ENCODE measurements at regions not wholly inside any gene's neighbourhood (a gene's known extent, or its start where the extent isn't known, plus 50 kb on each side); places are given as distances from the start of the nearest gene placed in this dataset.

DNA sequence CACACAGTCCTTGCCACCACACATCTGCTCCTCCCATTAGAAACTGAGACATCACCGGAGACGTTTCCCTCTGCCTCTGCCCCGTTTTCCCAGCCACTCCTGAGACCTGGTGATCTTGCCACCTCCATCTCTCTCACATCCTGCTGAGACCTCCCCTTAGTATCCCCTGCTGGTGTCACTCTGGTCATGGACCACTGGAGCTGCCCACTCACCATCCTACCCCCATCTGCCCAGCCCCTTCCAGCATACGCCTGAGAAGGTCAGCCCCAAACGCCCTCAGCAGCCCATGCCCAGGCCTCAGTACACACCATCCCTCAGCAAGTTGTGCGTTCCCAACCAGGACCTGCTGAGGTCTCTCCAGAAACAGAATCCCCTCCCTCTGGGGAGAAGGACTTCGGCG is 64.3 kb downstream of the SHANK2 start:
- Histone ChIP-seq H3K9me3 (no peaks in the 10 kb centered on the region), H3K4me1 (ENCODE audit: control insufficient read depth in 1 of 2, low read depth in 2 of 2) (no peaks in the 10 kb centered on the region), H3K4me3 (no peak overlapping the region), H3K27me3 (replicated peaks; ENCODE audit: insufficient read depth) (no peaks in the 10 kb centered on the region), H3K36me3 (no peaks in the 10 kb centered on the region), H3K27ac (no peak overlapping the region)
- no peak for DNase-seq (ENCODE audit: low spot score)
- no peak for ATAC-seq (ENCODE audit: insufficient number of reproducible peaks, low FRiP score, low read depth)
- TF ChIP-seq, protein P1, sequence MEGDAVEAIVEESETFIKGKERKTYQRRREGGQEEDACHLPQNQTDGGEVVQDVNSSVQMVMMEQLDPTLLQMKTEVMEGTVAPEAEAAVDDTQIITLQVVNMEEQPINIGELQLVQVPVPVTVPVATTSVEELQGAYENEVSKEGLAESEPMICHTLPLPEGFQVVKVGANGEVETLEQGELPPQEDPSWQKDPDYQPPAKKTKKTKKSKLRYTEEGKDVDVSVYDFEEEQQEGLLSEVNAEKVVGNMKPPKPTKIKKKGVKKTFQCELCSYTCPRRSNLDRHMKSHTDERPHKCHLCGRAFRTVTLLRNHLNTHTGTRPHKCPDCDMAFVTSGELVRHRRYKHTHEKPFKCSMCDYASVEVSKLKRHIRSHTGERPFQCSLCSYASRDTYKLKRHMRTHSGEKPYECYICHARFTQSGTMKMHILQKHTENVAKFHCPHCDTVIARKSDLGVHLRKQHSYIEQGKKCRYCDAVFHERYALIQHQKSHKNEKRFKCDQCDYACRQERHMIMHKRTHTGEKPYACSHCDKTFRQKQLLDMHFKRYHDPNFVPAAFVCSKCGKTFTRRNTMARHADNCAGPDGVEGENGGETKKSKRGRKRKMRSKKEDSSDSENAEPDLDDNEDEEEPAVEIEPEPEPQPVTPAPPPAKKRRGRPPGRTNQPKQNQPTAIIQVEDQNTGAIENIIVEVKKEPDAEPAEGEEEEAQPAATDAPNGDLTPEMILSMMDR (IDR thresholded peaks at IDR 0.05) = no peak

DNA sequence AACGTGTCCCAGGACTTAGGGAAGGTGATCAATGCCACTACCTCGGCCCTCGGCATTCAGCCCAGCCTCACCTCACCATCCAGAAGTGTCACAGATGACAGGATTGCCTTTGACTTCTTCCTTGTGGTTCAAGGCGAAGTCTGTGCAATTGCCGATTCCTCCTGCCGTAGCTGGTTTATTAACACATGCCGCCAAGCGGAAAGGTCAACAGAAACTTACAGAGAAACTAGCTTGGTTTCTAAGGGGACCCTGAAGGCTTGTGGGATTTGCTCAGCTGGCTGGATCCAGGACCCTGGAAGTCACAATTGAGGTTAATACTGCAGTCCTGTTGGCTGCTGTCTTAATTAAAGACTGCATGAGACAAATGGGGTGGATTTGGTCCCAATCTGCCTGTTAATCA is 65.6 kb downstream of the SHANK2 start:
- no peaks in the 10 kb centered on the region for H3K9me3 ChIP-seq
- H3K27ac ChIP-seq = no peak overlapping the region
- TF ChIP-seq, protein P1 (IDR thresholded peaks at IDR 0.05) = no peak
- no peak for ATAC-seq (ENCODE audit: insufficient number of reproducible peaks, low FRiP score, low read depth)
- no peaks in the 10 kb centered on the region for H3K27me3 ChIP-seq (replicated peaks; ENCODE audit: insufficient read depth)
- H3K4me3 ChIP-seq = no peak overlapping the region
- no peaks in the 10 kb centered on the region for H3K36me3 ChIP-seq
- DNase-seq (ENCODE audit: low spot score) = no peak
- no peaks in the 10 kb centered on the region for H3K4me1 ChIP-seq (ENCODE audit: control insufficient read depth in 1 of 2, low read depth in 2 of 2)

DNA sequence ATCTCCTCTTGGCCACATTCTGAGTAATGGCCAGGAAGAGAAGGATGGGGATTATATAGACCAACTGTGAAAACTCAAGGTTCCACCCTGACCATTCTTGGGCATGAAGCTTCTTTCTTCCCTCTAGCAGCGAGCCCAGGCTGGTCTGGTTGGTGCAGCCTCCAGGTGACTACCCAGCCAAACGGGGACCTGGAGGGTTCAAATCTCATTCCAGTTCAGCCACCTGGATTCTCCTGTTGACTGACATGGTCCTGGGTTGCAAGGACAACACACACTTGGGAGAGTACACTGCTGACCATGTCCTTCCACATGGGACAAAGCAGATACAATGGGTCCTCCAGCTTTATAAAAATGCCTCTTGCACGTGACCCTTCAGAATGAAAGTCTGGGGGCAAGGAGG is 67.0 kb downstream of the SHANK2 start:
- ATAC-seq (ENCODE audit: insufficient number of reproducible peaks, low FRiP score, low read depth) = no peak
- Histone ChIP-seq H3K4me3 (no peak overlapping the region), H3K4me1 (ENCODE audit: control insufficient read depth in 1 of 2, low read depth in 2 of 2) (no peaks in the 10 kb centered on the region), H3K27me3 (replicated peaks; ENCODE audit: insufficient read depth) (no peaks in the 10 kb centered on the region), H3K36me3 (no peaks in the 10 kb centered on the region), H3K27ac (no peak overlapping the region), H3K9me3 (no peaks in the 10 kb centered on the region)
- TF ChIP-seq, protein P1 (IDR thresholded peaks at IDR 0.05) = no peak
- no peak for DNase-seq (ENCODE audit: low spot score)

DNA sequence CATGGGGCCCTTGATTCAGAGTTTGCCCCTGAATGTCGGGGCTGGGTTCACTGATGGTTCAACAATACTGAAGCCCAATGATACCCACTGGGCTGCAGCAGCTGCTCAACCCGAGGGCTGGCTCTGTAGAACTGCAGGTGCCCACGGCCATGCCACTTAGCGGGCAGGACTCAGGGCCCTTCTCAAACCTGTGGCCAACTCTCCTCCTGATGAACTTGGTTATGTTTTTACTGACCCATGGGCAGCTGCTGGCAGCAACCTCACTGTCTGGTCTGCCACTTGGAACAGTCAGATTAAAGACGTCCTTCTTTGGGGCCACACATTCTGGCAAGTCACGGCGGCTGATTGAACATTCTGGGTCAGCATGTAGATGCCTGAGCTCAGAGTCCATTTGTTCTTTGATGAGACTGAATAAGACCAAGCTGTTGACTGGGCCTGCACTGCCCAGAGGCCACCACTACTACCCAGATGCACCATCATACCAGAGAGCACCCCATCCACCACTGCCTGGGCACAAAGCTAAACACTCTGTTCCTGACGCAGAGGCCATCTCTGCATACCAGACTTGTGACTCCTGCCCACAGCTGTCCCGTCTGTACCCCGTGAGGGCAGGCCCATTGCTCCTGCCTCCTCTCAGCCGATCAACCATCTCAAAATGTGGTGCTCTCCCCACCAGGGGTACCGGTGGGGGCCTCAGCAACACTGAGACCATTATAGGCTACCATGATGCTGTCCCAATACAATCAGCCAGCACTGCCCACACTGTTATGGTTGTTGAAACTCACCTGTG is 67.8 kb downstream of the SHANK2 start:
- Histone ChIP-seq H3K36me3 (no peaks in the 10 kb centered on the region), H3K27me3 (replicated peaks; ENCODE audit: insufficient read depth) (no peaks in the 10 kb centered on the region), H3K4me1 (ENCODE audit: control insufficient read depth in 1 of 2, low read depth in 2 of 2) (no peaks in the 10 kb centered on the region), H3K4me3 (no peak overlapping the region), H3K9me3 (no peaks in the 10 kb centered on the region), H3K27ac (no peak overlapping the region)
- TF ChIP-seq, protein P1 (IDR thresholded peaks at IDR 0.05) = no peak
- ATAC-seq (ENCODE audit: insufficient number of reproducible peaks, low FRiP score, low read depth) (no peak), DNase-seq (ENCODE audit: low spot score) (no peak)

DNA sequence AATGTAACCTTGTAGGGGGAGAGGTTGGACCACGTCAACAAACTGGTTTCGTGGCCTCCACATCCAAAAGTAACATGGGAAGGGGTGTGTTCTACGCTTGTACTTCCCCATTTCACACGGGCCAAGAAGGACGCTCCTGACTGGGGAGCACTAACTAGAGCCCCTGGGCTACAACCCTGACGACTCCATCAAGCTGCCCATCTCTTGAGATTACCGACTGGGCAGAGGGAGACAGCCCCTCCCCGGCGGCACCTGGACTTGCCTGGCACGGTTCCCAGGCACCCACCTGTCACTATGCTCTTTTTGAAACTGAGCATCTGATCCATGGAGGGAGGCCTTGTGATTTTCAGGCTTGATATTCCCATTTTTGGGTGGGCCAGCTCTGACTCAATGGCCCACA is 68.5 kb downstream of the SHANK2 start:
- H3K4me1 ChIP-seq (ENCODE audit: control insufficient read depth in 1 of 2, low read depth in 2 of 2) = no peaks in the 10 kb centered on the region
- H3K9me3 ChIP-seq = no peaks in the 10 kb centered on the region
- no peak overlapping the region for H3K4me3 ChIP-seq
- no peaks in the 10 kb centered on the region for H3K27me3 ChIP-seq (replicated peaks; ENCODE audit: insufficient read depth)
- H3K27ac ChIP-seq = no peak overlapping the region
- no peaks in the 10 kb centered on the region for H3K36me3 ChIP-seq
- no peak for ATAC-seq (ENCODE audit: insufficient number of reproducible peaks, low FRiP score, low read depth)
- DNase-seq (ENCODE audit: low spot score) = no peak
- TF ChIP-seq, protein P1 (IDR thresholded peaks at IDR 0.05) = no peak
